Skeletal muscle satellite cell (primary cell): ENCODE measurements at regions not wholly inside any gene's neighbourhood (a gene's known extent, or its start where the extent isn't known, plus 50 kb on each side); places are given as distances from the start of the nearest gene placed in this dataset.

Source experiments
- H3K27me3 ChIP-seq: 2 replicates; pipeline ENCODE4 v1.7.0; 2013; ENCODE audit warnings: low read length; ENCODE audit not compliant: control insufficient read depth, insufficient read depth
- H3K36me3 ChIP-seq: 2 replicates; pipeline ENCODE4 v1.7.0; 2013; ENCODE audit warnings: mild to moderate bottlenecking, control low read depth, low read length; ENCODE audit not compliant: insufficient read depth
- H3K4me1 ChIP-seq: 2 replicates; pipeline ENCODE4 v1.7.0; 2013; ENCODE audit warnings: low read length; ENCODE audit not compliant: control insufficient read depth, insufficient read depth
- H3K4me2 ChIP-seq: 2 replicates; pipeline ENCODE4 v1.7.0; 2013; ENCODE audit warnings: mild to moderate bottlenecking, low read length
- H3K4me3 ChIP-seq: 2 replicates; pipeline ENCODE4 v1.7.0; 2013; ENCODE audit warnings: low read length
- H3K9ac ChIP-seq: 2 replicates; pipeline ENCODE4 v1.7.0; 2013; ENCODE audit warnings: mild to moderate bottlenecking, low read depth, low read length, moderate library complexity
- H3K9me3 ChIP-seq: replicated peaks from 2 replicates; pipeline ENCODE4 v1.7.0; 2013; ENCODE audit warnings: mild to moderate bottlenecking, control low read depth, low read length

GRCh38 chr7:45235905-45236304 is 78.3 kb downstream of the RAMP3 start:
- Histone ChIP-seq H3K4me3 (no peak overlapping the region), H3K9me3 (no peaks in the 10 kb centered on the region), H3K4me2 (no peak overlapping the region), H3K36me3 (no peaks in the 10 kb centered on the region), H3K4me1 (peaks cover 7% of the 10 kb centered on the region), H3K9ac (no peak overlapping the region), H3K27me3 (peaks cover 45% of the 10 kb centered on the region)

GRCh38 chr7:45236666-45237065 is 79.1 kb downstream of the RAMP3 start:
- Histone ChIP-seq H3K4me2 (no peak overlapping the region), H3K27me3 (peaks cover 43% of the 10 kb centered on the region), H3K9me3 (no peaks in the 10 kb centered on the region), H3K4me3 (no peak overlapping the region), H3K9ac (no peak overlapping the region), H3K4me1 (peaks cover 7% of the 10 kb centered on the region), H3K36me3 (no peaks in the 10 kb centered on the region)

- no peak overlapping the region for H3K4me2 ChIP-seq
- H3K4me3 ChIP-seq, result no peak overlapping the region
- H3K4me1 ChIP-seq, result peaks cover 7% of the 10 kb centered on the region
- H3K9me3 ChIP-seq, result no peaks in the 10 kb centered on the region
- peaks cover 41% of the 10 kb centered on the region for H3K27me3 ChIP-seq
- no peaks in the 10 kb centered on the region for H3K36me3 ChIP-seq
- no peak overlapping the region for H3K9ac ChIP-seq
Observed at GRCh38 chr7:45237788-45238461, 80.3 kb downstream of the RAMP3 start.

GRCh38 chr7:45238806-45239205 is 81.2 kb downstream of the RAMP3 start:
- Histone ChIP-seq H3K4me1 (peaks cover 7% of the 10 kb centered on the region), H3K36me3 (no peaks in the 10 kb centered on the region), H3K27me3 (peaks cover 38% of the 10 kb centered on the region), H3K9me3 (no peaks in the 10 kb centered on the region), H3K9ac (no peak overlapping the region), H3K4me2 (no peak overlapping the region), H3K4me3 (no peak overlapping the region)

- H3K4me1 ChIP-seq, result peaks cover 7% of the 10 kb centered on the region
- no peak overlapping the region for H3K9ac ChIP-seq
- H3K9me3 ChIP-seq, result no peaks in the 10 kb centered on the region
- peaks cover 40% of the 10 kb centered on the region for H3K27me3 ChIP-seq
- no peak overlapping the region for H3K4me3 ChIP-seq
- H3K4me2 ChIP-seq, result no peak overlapping the region
- H3K36me3 ChIP-seq, result no peaks in the 10 kb centered on the region
Observed at GRCh38 chr7:45239486-45239885, 81.9 kb downstream of the RAMP3 start.

- H3K4me1 ChIP-seq, result peaks cover 7% of the 10 kb centered on the region
- H3K9ac ChIP-seq, result no peak overlapping the region
- no peaks in the 10 kb centered on the region for H3K9me3 ChIP-seq
- H3K36me3 ChIP-seq, result no peaks in the 10 kb centered on the region
- H3K4me2 ChIP-seq, result no peak overlapping the region
- H3K27me3 ChIP-seq, result peaks cover 43% of the 10 kb centered on the region
- no peak overlapping the region for H3K4me3 ChIP-seq
Observed at GRCh38 chr7:45240273-45240771, 82.7 kb downstream of the RAMP3 start.

- no peaks in the 10 kb centered on the region for H3K9me3 ChIP-seq
- H3K4me3 ChIP-seq, result no peak overlapping the region
- no peaks in the 10 kb centered on the region for H3K36me3 ChIP-seq
- peaks cover 7% of the 10 kb centered on the region for H3K4me1 ChIP-seq
- peaks cover 45% of the 10 kb centered on the region for H3K27me3 ChIP-seq
- H3K9ac ChIP-seq, result no peak overlapping the region
- no peak overlapping the region for H3K4me2 ChIP-seq
Observed at GRCh38 chr7:45240926-45241325, 83.3 kb downstream of the RAMP3 start.

GRCh38 chr7:45241339-45242109 is 83.9 kb downstream of the RAMP3 start:
- peaks cover 51% of the 10 kb centered on the region for H3K27me3 ChIP-seq
- no peak overlapping the region for H3K9ac ChIP-seq
- peaks cover 7% of the 10 kb centered on the region for H3K4me1 ChIP-seq
- no peaks in the 10 kb centered on the region for H3K9me3 ChIP-seq
- H3K36me3 ChIP-seq, result no peaks in the 10 kb centered on the region
- H3K4me2 ChIP-seq, result no peak overlapping the region
- H3K4me3 ChIP-seq, result no peak overlapping the region

- Histone ChIP-seq H3K9ac (no peak overlapping the region), H3K9me3 (no peaks in the 10 kb centered on the region)
Observed at GRCh38 chr7:45242261-45242660, 84.7 kb downstream of the RAMP3 start.

GRCh38 chr7:45242698-45243097 is 85.1 kb downstream of the RAMP3 start:
- Histone ChIP-seq H3K9me3 (no peaks in the 10 kb centered on the region), H3K27me3 (peaks cover 46% of the 10 kb centered on the region), H3K36me3 (no peaks in the 10 kb centered on the region), H3K4me1 (peaks cover 7% of the 10 kb centered on the region), H3K9ac (no peak overlapping the region), H3K4me2 (no peak overlapping the region), H3K4me3 (no peak overlapping the region)

More at GRCh38 chr7:45242261-45242660, 84.7 kb downstream of the RAMP3 start:
- H3K27me3 ChIP-seq, result peaks cover 50% of the 10 kb centered on the region
- no peak overlapping the region for H3K4me2 ChIP-seq
- no peak overlapping the region for H3K4me3 ChIP-seq
- H3K4me1 ChIP-seq, result peaks cover 7% of the 10 kb centered on the region
- H3K36me3 ChIP-seq, result no peaks in the 10 kb centered on the region

GRCh38 chr7:45244981-45245380 is 87.4 kb downstream of the RAMP3 start:
- Histone ChIP-seq H3K36me3 (no peaks in the 10 kb centered on the region), H3K4me1 (no peaks in the 10 kb centered on the region), H3K27me3 (peaks cover 42% of the 10 kb centered on the region), H3K4me2 (no peak overlapping the region), H3K9ac (no peak overlapping the region), H3K4me3 (no peak overlapping the region), H3K9me3 (no peaks in the 10 kb centered on the region)
